HL-60 (cell line): ENCODE measurements at regions not wholly inside any gene's neighbourhood (a gene's known extent, or its start where the extent isn't known, plus 50 kb on each side); places are given as distances from the start of the nearest gene placed in this dataset.

ENCODE experiments used
- TF ChIP-seq, protein P1 (sequence below): IDR thresholded peaks from one replicate; pipeline ENCODE4 v1.5.1; 2011; ENCODE audit warnings: low read length, control low read depth, inconsistent platforms; ENCODE audit not compliant: insufficient read depth
- TF ChIP-seq, protein P2 (sequence below): IDR thresholded peaks from 2 replicates; pipeline ENCODE4 v1.6.1; 2012; ENCODE audit warnings: low read depth; ENCODE audit not compliant: insufficient replicate concordance

DNA sequence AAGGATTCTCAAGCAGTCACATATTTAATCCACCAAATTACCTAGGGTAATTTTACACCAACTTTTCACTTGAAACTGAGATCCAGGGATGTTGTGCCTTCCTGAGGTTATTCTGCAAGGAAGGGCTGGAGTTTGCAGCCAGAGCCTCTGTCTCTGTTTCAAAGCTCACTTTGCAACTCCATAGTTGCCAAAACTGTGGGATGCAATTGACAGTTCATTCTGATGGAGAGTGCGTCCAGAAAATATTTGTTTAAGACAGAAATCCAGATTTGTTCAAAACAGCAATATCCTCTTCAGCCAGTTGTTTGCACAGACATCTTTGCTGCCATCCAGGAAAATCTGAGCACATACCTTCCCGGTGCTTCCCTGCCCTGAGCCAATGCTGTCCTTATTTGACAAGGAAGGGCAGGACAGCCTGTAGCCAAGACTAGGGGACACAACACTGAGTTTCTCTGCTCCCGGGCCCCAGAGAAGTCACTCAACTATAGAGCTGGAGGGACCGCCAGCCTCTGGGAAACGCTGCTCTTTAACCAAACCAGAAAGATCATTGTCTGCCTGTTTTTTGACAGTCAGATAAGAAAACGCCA lies 297.4 kb downstream of the HIVEP2 start:
- TF ChIP-seq, protein P1, sequence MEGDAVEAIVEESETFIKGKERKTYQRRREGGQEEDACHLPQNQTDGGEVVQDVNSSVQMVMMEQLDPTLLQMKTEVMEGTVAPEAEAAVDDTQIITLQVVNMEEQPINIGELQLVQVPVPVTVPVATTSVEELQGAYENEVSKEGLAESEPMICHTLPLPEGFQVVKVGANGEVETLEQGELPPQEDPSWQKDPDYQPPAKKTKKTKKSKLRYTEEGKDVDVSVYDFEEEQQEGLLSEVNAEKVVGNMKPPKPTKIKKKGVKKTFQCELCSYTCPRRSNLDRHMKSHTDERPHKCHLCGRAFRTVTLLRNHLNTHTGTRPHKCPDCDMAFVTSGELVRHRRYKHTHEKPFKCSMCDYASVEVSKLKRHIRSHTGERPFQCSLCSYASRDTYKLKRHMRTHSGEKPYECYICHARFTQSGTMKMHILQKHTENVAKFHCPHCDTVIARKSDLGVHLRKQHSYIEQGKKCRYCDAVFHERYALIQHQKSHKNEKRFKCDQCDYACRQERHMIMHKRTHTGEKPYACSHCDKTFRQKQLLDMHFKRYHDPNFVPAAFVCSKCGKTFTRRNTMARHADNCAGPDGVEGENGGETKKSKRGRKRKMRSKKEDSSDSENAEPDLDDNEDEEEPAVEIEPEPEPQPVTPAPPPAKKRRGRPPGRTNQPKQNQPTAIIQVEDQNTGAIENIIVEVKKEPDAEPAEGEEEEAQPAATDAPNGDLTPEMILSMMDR, result no peak
- TF ChIP-seq, protein P2, sequence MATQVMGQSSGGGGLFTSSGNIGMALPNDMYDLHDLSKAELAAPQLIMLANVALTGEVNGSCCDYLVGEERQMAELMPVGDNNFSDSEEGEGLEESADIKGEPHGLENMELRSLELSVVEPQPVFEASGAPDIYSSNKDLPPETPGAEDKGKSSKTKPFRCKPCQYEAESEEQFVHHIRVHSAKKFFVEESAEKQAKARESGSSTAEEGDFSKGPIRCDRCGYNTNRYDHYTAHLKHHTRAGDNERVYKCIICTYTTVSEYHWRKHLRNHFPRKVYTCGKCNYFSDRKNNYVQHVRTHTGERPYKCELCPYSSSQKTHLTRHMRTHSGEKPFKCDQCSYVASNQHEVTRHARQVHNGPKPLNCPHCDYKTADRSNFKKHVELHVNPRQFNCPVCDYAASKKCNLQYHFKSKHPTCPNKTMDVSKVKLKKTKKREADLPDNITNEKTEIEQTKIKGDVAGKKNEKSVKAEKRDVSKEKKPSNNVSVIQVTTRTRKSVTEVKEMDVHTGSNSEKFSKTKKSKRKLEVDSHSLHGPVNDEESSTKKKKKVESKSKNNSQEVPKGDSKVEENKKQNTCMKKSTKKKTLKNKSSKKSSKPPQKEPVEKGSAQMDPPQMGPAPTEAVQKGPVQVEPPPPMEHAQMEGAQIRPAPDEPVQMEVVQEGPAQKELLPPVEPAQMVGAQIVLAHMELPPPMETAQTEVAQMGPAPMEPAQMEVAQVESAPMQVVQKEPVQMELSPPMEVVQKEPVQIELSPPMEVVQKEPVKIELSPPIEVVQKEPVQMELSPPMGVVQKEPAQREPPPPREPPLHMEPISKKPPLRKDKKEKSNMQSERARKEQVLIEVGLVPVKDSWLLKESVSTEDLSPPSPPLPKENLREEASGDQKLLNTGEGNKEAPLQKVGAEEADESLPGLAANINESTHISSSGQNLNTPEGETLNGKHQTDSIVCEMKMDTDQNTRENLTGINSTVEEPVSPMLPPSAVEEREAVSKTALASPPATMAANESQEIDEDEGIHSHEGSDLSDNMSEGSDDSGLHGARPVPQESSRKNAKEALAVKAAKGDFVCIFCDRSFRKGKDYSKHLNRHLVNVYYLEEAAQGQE, result no peak
